ENCODE measurements at regions not wholly inside any gene's neighbourhood (a gene's known extent, or its start where the extent isn't known, plus 50 kb on each side); places are given as distances from the start of the nearest gene placed in this dataset.

GRCh38 chr11:30665067-30665466 is 78.9 kb upstream of the MPPED2 start:
- DNase-seq (ENCODE audit: low spot score), result no peak

GRCh38 chr11:30653606-30654005 is 67.5 kb upstream of the MPPED2 start:
- in situ Hi-C loops (cut with HindIII; ENCODE audit: low sequenced_read_pairs), result no loop called here
- DNase-seq (ENCODE audit: low spot score), result no peak

More at GRCh38 chr11:30665067-30665466, 78.9 kb upstream of the MPPED2 start:
- in situ Hi-C loops (cut with HindIII; ENCODE audit: low sequenced_read_pairs), result no loop called here

- in situ Hi-C loops (cut with HindIII; ENCODE audit: low sequenced_read_pairs), result no loop called here
- no peak for DNase-seq (ENCODE audit: low spot score)
These were observed 66.6 kb upstream of the MPPED2 start for GRCh38 chr11:30652801-30653200.

- in situ Hi-C loops (cut with HindIII; ENCODE audit: low sequenced_read_pairs), result no loop called here
- DNase-seq (ENCODE audit: low spot score), result no peak
These were observed 64.1 kb upstream of the MPPED2 start for GRCh38 chr11:30650266-30650665.

Data from G401 (cell line).